GM18502 (cell line): ENCODE measurements at regions not wholly inside any gene's neighbourhood (a gene's known extent, or its start where the extent isn't known, plus 50 kb on each side); places are given as distances from the start of the nearest gene placed in this dataset.

Experiments used
- ATAC-seq: cut with Tn5 transposase; IDR thresholded peaks from one replicate; pipeline ENCODE4 v1.9.1; 2021; ENCODE audit warnings: mild to moderate bottlenecking; ENCODE audit not compliant: unreplicated experiment, poor library complexity

DNA sequence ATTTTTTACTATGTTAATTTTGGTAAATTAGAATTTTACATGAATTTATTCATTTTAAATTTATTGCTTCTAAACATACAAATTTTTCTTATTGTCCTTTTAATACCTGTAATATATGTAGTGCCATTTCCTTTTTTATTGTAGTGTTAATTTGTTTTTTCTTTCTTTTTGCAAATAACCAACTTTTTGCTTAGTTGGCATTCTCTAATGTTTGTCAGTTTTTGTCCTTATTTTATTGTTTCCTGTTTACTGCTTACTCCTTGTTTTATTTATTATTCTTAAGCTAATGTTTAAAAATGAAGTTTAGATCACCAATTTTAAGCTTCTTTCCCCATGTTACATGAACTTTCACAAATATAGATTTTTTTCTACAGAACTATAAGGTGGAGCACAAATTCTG is 516.6 kb downstream of the SLITRK1 start:
- no peak for ATAC-seq

DNA sequence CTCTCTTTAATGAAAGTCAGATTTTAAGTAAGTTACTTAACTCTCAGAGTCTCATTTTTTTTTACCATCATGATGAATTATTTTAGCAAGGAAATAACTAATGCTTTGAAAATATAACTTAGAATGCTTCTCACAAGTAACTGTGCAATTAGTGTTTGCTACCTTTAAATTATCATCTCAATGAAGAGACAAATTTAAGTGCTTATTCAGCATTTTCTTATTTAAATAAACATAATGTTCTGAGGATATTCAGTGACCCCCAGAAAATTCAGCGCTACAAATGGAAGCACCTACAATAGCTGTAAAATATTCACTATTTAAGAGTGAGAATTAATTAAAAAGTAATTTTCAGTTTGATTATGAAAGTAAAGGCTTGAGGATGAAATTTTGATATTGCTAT is 527.2 kb downstream of the SLITRK1 start:
- no peak for ATAC-seq

DNA sequence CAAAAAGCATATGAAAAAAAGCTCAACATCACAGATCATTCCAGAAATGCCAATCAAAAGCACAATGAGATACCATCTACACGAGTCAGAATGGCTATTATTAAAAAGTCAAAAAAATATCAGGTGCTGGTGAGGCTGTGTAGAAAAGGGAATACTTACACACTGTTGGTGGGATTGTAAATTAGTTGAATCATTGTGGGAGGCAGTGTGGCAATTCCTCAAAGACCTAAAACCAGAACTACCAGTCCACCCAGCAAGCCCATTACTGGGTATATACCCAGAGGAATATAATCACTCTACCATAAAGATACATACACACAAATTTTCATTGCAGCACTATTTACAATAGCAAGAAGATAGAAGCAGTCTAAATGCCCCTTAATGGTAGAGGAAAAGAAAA is 529.9 kb downstream of the SLITRK1 start:
- ATAC-seq = no peak

- no peak for ATAC-seq
Observed at GRCh38 chr13:83350569-83350968, 531.7 kb downstream of the SLITRK1 start.

- ATAC-seq = no peak
Observed at GRCh38 chr13:83344518-83344917, 537.8 kb downstream of the SLITRK1 start.

DNA sequence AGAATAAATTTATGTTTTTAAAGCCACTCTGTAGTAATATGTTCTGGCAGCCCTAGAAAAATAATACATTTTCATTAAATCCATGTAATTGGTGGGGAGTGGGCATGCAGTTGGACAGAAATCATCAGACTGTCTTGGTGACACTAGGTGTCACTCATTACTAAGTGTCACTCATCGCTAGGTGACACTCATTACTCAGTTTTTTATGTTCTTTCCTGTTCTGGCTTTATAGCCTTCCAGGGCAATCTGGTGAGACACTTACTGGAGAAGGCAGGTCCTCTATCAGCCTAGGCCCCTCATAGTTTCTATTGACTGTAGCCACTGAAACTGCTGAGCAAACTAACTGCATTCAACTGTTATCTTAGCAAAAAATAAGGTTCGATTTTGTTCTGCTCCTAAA is 542.1 kb downstream of the SLITRK1 start:
- ATAC-seq = no peak

GRCh38 chr13:83333614-83334388 is 548.5 kb downstream of the SLITRK1 start:
- ATAC-seq = no peak

DNA sequence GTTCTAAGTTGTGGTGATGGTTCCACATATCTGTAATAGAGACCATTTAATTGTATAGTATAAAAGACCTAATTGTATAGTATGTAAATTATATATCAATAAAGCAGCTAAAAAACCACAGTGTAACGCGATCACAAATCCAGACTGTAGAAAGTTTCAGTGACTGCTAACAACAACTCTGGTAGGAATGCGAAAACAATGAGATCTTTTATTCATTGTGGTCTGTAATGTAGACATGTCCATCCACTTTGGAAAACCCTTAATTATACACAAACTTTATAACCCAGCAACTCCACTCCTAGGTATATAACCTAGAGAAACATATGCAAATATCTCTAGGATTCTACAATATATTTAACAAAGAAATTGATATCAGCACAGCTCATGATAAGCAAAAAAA is 549.5 kb downstream of the SLITRK1 start:
- no peak for ATAC-seq

DNA sequence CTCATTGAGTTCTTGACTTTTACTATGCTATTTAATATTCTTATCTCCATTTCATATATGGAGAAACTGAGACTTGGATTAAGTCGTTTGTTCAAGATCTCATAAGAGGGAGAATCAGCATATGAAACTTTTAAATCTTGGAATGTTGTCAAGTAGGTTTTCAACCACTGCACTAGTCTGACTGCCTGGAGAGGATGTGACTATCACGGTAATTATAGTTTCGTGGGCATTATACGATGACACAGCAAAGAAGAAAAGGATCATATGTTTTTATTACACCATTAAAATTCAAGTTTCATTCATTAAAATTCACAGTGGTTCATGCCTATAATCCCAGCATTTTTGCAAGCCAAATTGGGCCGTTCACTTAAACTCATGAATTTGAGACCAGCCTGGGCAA is 555.2 kb downstream of the SLITRK1 start:
- ATAC-seq = no peak

DNA sequence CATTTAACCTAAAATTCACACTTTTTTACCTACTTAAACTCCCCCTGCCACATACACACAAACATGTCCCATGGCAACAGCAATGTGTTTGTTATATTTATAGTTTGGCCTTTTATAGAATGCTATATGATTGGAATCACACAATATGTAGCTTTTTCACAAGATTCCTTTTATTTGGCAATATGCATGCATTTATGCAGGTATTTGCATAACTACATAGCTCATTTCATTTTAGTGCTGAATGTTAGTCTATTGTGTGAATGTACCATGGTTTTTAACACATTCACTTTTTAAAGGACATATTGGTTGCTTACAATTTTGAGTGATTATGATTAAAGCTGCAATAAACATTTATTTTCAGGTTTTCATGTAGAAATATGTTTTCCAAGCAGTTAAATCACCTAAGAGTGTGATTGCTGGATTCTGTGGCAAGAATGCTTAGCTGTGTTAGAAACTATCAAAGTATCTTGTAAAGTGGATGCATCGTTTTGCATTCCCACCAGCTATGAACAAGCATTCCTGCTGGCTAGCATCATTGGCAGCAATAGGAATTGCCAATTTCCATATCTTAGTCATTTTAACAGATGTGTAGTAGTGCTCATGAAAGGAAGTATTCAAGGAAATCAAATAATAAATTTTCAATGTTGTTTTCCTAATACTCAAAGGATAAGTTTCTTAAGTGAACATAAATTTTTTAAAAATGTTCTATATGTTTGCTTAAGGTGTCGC is 557.0 kb downstream of the SLITRK1 start:
- ATAC-seq = no peak

DNA sequence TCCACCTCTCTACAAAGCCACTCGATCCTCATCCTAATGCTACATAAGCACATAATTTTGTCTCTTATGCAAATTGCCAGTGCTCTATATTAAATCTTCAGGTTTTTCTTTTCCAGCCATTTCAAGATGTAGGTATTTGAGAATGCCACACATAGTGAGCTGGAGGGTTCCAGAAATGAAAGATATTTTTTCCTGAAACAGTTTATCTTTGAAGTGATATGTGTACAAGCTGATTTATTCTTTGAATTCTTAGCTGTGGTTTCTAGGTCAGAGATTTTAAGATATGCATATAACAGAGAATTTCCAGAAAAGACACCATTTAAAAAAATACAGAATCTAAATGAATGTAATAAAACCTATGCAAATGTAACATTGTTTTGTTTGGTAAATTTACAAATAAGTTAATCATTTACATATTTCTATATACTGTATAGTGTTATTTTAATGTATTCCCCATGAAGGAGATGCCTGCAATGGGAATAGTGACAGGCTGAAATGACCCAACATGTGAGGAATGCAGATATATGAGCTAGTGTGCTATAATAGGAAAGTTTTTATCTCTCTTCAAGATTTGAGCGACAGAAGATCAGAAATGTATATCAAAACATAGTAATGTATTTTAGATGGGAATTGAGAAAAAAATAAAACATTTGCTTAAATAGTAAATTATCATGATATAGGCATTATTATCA is 570.2 kb downstream of the SLITRK1 start:
- no peak for ATAC-seq

GRCh38 chr13:83298617-83299016 is 583.7 kb downstream of the SLITRK1 start:
- ATAC-seq = no peak

- ATAC-seq = no peak
Observed at GRCh38 chr13:83297586-83298290, 584.5 kb downstream of the SLITRK1 start.

DNA sequence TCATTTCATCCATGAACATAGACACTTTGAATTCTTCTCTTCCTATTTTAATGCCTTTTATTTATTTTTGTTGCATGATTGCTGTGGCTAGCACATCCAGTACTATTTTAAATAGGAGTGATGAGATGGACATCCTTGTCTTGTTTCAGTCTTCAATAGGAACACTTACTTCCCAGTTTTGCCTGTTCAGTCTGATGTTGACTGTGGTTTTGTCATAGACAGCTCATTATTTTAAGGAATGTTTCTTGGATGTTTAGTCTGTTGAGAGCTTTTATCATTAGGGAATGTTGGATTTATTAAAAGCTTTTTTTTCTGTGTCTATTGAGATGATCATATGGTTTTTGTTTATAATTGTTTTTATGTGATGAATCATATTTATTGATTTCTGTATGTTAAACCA is 586.6 kb downstream of the SLITRK1 start:
- ATAC-seq = no peak

DNA sequence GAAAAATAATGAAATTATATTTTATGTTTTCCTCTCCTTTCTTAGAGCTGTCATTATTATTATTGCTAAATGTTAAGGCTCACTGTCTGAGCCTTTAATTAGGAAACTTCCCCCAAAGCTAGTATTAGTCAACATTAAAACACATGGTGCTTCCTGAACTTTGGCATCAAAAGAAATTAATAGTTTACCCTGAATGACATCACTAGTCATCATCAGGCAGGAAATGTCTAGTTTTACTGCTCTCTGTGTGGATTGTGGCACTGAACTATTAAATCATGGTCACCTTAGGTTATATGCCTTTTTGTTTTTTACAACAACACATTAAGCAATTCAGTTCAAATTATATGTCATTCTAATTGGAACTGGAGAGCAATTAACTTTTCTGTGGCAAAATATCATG is 595.5 kb downstream of the SLITRK1 start:
- no peak for ATAC-seq

DNA sequence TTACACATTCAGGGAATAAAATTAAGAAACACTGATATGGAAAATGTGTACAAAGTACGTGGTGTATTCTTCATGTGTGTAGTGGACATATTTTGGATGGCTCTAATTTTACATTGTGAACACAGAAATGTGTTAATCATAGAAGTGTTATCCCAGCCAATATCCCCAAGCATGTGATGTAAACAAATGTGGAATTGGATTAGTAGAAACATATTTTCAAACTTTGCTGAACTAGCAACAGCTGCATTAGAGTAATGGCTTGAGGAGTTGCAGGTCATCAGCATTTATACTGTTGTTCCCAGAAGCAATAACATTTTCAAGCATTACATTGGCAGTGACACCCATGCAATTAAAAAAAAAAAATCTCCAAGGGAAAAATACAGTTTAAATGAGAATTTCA is 600.6 kb downstream of the SLITRK1 start:
- no peak for ATAC-seq

DNA sequence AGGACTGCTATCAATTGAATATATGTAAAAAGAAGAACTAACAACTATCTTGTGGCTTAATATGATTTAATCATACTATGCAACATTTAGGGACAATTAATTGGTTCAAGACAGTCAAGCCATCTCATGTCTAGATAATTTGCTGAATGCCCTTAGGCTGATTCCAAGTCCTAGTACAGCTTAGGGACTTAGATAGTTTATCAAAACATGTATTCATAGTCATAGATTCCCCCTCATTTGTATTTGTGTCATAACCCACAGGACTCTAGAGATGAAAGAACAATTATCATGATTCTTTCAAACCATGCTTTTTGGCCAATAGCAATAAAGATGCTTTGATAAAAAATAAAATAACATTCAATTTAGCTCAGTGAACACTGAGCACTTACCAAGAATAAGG is 607.6 kb downstream of the SLITRK1 start:
- no peak for ATAC-seq

GRCh38 chr13:83272652-83273240 is 609.5 kb downstream of the SLITRK1 start:
- ATAC-seq = no peak

DNA sequence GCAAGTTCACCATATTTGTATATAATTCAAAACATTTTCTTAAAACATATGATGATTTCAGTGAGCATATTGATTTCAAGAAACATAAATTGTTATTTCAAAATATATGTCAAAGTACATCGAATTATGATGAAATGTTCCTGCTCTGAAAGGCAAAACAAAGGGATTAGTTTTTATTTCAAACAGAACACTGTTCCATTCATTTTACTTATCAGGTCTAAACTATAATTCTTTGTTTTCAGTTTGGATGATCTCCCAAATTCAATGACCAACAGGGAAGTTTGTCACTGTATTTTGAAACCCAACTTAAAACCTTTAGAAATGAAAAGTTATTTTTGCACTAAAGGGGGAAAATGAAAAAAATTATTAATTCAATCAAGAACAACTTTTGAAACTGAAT is 610.2 kb downstream of the SLITRK1 start:
- ATAC-seq = no peak

DNA sequence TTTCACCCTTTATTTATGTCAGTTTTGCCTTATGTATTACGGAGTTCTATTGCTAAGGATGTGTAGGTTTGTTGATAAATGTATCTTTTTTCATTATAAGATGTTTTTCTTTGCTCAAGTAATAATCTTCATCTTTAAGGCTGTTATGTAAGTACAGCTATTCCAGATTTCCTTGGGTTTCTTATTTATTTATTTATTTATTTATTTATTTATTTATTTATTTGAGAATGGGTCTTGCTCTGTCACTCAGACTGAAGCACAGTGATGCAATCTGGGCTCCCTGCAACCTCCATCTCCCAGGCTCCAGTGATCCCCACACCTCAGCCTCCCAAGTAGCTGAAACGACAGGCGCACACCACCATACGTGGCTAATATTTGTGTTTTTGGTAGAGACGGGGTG is 617.0 kb downstream of the SLITRK1 start:
- ATAC-seq = no peak
